HUES6 (cell line): ENCODE measurements at regions not wholly inside any gene's neighbourhood (a gene's known extent, or its start where the extent isn't known, plus 50 kb on each side); places are given as distances from the start of the nearest gene placed in this dataset.

Experiments
- H3K27ac ChIP-seq: 2 replicates; pipeline ENCODE4 v1.7.0; 2013; ENCODE audit warnings: low read depth, mild to moderate bottlenecking, low read length, inconsistent platforms
- H3K27me3 ChIP-seq: 2 replicates; pipeline ENCODE4 v1.6.1; 2013; ENCODE audit warnings: low read length; ENCODE audit not compliant: control insufficient read depth, insufficient read depth
- H3K36me3 ChIP-seq: 2 replicates; pipeline ENCODE4 v1.6.1; 2013; ENCODE audit warnings: low read length; ENCODE audit not compliant: control insufficient read depth, insufficient read depth
- H3K4me1 ChIP-seq: 2 replicates; pipeline ENCODE4 v1.6.1; 2013; ENCODE audit warnings: low read length; ENCODE audit not compliant: control insufficient read depth, insufficient read depth
- H3K4me3 ChIP-seq: 2 replicates; pipeline ENCODE4 v1.5.1; 2013; ENCODE audit warnings: low read depth, low read length
- H3K9ac ChIP-seq: one replicate; pipeline ENCODE4 v1.6.1; 2013; ENCODE audit warnings: mild to moderate bottlenecking, low read length
- H3K9me3 ChIP-seq: 2 replicates; pipeline ENCODE4 v1.6.1; 2013; ENCODE audit warnings: low read depth, low read length; ENCODE audit not compliant: control insufficient read depth, insufficient read depth

- H3K27ac ChIP-seq = no peak overlapping the region
- peaks cover 7% of the 10 kb centered on the region; the same call in 1 of the 2 replicates for H3K4me1 ChIP-seq
- H3K9ac ChIP-seq = no peak overlapping the region
- H3K27me3 ChIP-seq = no peaks in the 10 kb centered on the region
- H3K36me3 ChIP-seq = peaks cover 10% of the 10 kb centered on the region; the same call in 1 of the 2 replicates
- no peak overlapping the region for H3K4me3 ChIP-seq
- no peaks in the 10 kb centered on the region for H3K9me3 ChIP-seq
Measured at GRCh38 chrX:2596555-2597255, 94.4 kb upstream of the CD99 start.

- no peaks in the 10 kb centered on the region for H3K27me3 ChIP-seq
- H3K4me1 ChIP-seq = peaks cover 10% of the 10 kb centered on the region; the same call in 1 of the 2 replicates
- no peak overlapping the region for H3K27ac ChIP-seq
- no peaks in the 10 kb centered on the region for H3K9me3 ChIP-seq
- H3K9ac ChIP-seq = no peak overlapping the region
- H3K4me3 ChIP-seq = no peak overlapping the region
- H3K36me3 ChIP-seq = peaks cover 6% of the 10 kb centered on the region; the same call in 1 of the 2 replicates
Measured at GRCh38 chrX:2596045-2596444, 95.0 kb upstream of the CD99 start.

- Histone ChIP-seq H3K27ac (no peak overlapping the region), H3K27me3 (no peaks in the 10 kb centered on the region), H3K4me1 (peaks cover 10% of the 10 kb centered on the region; the same call in 1 of the 2 replicates), H3K36me3 (peaks cover 4% of the 10 kb centered on the region; the same call in 1 of the 2 replicates), H3K4me3 (no peak overlapping the region), H3K9me3 (no peaks in the 10 kb centered on the region), H3K9ac (no peak overlapping the region)
Measured at GRCh38 chrX:2595258-2595657, 94.5 kb upstream of the DHRSX start.

- no peaks in the 10 kb centered on the region for H3K9me3 ChIP-seq
- peaks cover 10% of the 10 kb centered on the region; the same call in 1 of the 2 replicates for H3K4me1 ChIP-seq
- H3K36me3 ChIP-seq = peaks cover 4% of the 10 kb centered on the region; the same call in 1 of the 2 replicates
- no peaks in the 10 kb centered on the region for H3K27me3 ChIP-seq
- no peak overlapping the region for H3K27ac ChIP-seq
- H3K4me3 ChIP-seq = no peak overlapping the region
- no peak overlapping the region for H3K9ac ChIP-seq
Measured at GRCh38 chrX:2594491-2594890, 93.7 kb upstream of the DHRSX start.

GRCh38 chrX:2592279-2592678 lies 91.5 kb upstream of the DHRSX start:
- no peak overlapping the region for H3K27ac ChIP-seq
- no peaks in the 10 kb centered on the region for H3K9me3 ChIP-seq
- H3K4me1 ChIP-seq = peaks cover 10% of the 10 kb centered on the region; the same call in 1 of the 2 replicates
- H3K27me3 ChIP-seq = no peaks in the 10 kb centered on the region
- no peak overlapping the region for H3K4me3 ChIP-seq
- H3K36me3 ChIP-seq = peaks cover 4% of the 10 kb centered on the region; the same call in 1 of the 2 replicates
- no peak overlapping the region for H3K9ac ChIP-seq

- Histone ChIP-seq H3K9ac (no peak overlapping the region), H3K4me1 (peaks cover 23% of the 10 kb centered on the region), H3K27me3 (peaks cover 21% of the 10 kb centered on the region), H3K9me3 (no peaks in the 10 kb centered on the region), H3K4me3 (no peak overlapping the region), H3K36me3 (no peaks in the 10 kb centered on the region), H3K27ac (no peak overlapping the region)
Measured at GRCh38 chrX:2589186-2590020, 88.6 kb upstream of the DHRSX start.

GRCh38 chrX:2588049-2588448 lies 87.3 kb upstream of the DHRSX start:
- Histone ChIP-seq H3K27ac (no peak overlapping the region), H3K36me3 (no peaks in the 10 kb centered on the region), H3K9me3 (no peaks in the 10 kb centered on the region), H3K27me3 (peaks cover 30% of the 10 kb centered on the region), H3K4me1 (peaks cover 26% of the 10 kb centered on the region), H3K9ac (no peak overlapping the region), H3K4me3 (no peak overlapping the region)

- no peak overlapping the region for H3K9ac ChIP-seq
- peaks cover 39% of the 10 kb centered on the region for H3K27me3 ChIP-seq
- no peaks in the 10 kb centered on the region for H3K36me3 ChIP-seq
- H3K4me3 ChIP-seq = no peak overlapping the region
- H3K4me1 ChIP-seq = peaks cover 24% of the 10 kb centered on the region
- H3K27ac ChIP-seq = no peak overlapping the region
- H3K9me3 ChIP-seq = no peaks in the 10 kb centered on the region
Measured at GRCh38 chrX:2587146-2587545, 86.4 kb upstream of the DHRSX start.

- no peaks in the 10 kb centered on the region for H3K9me3 ChIP-seq
- H3K9ac ChIP-seq = no peak overlapping the region
- no peaks in the 10 kb centered on the region for H3K36me3 ChIP-seq
- peak overlapping the region; percentile 51; the same call in 1 of the 2 replicates for H3K4me3 ChIP-seq
- peaks cover 59% of the 10 kb centered on the region for H3K27me3 ChIP-seq
- H3K4me1 ChIP-seq = peaks cover 18% of the 10 kb centered on the region
- H3K27ac ChIP-seq = no peak overlapping the region
Measured at GRCh38 chrX:2585158-2585470, 84.3 kb upstream of the DHRSX start.

GRCh38 chrX:2584251-2585157 lies 83.7 kb upstream of the DHRSX start:
- H3K9me3 ChIP-seq = no peaks in the 10 kb centered on the region
- H3K9ac ChIP-seq = no peak overlapping the region
- peaks cover 59% of the 10 kb centered on the region for H3K27me3 ChIP-seq
- H3K4me3 ChIP-seq = peak overlapping the region; percentile 58
- H3K27ac ChIP-seq = no peak overlapping the region
- H3K36me3 ChIP-seq = no peaks in the 10 kb centered on the region
- peaks cover 18% of the 10 kb centered on the region for H3K4me1 ChIP-seq
